Left renal pelvis (tissue), 4 donors: ENCODE measurements at regions not wholly inside any gene's neighbourhood (a gene's known extent, or its start where the extent isn't known, plus 50 kb on each side); places are given as distances from the start of the nearest gene placed in this dataset.

ENCODE experiments used
- DNase-seq, 4 donors: peaks; one replicate each; pipeline ENCODE4 v3.0.0-alpha.2; 2013; ENCODE audit warnings: low read depth in 4 of 4, low spot score in 3 of 4

DNA sequence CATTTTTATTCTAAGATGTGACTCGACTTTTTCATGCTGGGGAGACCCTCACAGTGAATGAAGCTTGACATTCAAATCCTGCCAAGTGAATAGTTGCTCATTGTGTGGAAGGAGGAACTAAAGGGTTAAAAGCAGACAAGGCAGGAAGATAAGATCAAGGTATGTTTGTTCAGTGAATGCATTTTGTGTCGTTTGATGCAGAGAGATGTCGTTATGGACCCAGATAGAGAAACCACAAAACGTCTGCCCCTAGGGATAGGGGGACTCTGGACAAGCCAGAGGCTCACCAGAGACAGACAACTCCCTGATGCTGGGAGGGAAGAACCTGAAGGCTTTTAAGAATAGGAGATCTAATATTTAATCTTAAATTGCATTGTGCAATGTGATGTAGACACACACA, 72.5 kb upstream of the MYL2 start:
- DNase-seq, result no peak

DNA sequence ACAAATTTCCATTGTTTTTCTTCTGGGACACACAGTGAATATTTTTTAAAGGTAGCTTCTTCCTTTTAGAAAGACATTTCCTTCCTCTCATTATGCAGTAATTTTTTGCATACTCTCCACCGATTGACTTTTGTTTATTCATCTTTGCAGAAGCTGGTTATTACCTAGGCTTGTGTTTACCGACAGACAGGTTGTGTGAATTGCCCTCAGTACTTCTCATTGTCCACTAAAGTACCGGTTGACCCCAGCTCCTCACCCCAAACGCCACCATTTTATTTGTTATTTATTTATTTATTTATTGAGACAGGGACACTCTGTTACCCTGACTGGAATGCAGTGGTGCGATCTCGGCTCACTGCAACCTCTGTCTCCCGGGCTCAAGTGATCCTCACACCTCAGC, 63.4 kb upstream of the MYL2 start:
- DNase-seq, result no peak

DNA sequence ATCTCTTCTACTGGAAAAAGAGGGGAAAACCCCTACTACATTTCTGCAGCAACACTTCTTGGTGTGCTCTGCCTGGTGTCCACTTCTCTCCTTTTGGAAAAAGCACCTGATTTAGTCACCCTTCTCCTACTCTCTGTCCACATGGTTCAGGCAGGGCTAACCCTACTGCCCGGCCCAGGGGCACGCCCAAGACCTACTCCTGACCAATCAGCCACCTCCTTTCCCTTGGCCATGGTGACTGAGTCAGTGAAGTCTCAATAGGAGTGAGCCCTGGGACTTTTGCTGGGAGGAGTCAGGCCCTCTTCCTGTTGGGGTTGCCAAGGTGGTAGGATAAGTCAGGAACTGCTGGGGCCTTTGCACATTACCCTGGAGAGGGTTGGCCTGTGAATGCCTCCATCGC, 52.5 kb upstream of the MYL2 start:
- DNase-seq, result no peak

DNA sequence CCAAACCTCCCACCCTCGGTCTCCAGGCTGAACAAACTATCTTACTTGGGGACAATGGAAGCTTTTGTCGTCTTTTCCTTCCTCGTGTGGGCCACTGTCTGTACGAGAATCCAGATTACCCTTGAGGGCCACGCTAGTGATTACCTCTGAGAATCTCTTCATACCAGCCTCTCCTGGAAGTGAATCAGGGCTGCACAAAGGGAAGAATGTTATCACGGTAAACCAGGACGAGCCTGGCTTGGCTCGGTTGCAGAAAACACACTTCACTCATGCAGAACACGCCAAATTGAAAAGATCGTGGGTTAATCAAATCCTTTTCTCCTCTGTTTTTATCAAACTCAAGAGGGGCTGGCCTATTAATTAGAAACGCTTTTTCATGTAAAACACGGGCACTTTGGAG, 51.6 kb upstream of the MYL2 start:
- no peak for DNase-seq

GRCh38 chr12:110971189-110971920, 51.0 kb upstream of the MYL2 start:
- DNase-seq, result no peak
